NCI-H1694 (cell line): ENCODE measurements at regions not wholly inside any gene's neighbourhood (a gene's known extent, or its start where the extent isn't known, plus 50 kb on each side); places are given as distances from the start of the nearest gene placed in this dataset.

Experiments used
- DNase-seq: peaks from one replicate; lab custom pipeline; 2025; lab: John Stamatoyannopoulos, UW

- DNase-seq: no peak
Observed at GRCh38 chr1:47630346-47630745, 192.5 kb downstream of the FOXD2 start.

- no peak for DNase-seq
Observed at GRCh38 chr1:47631411-47631995, 193.7 kb downstream of the FOXD2 start.

GRCh38 chr1:47635111-47635510 lies 197.3 kb downstream of the FOXD2 start:
- DNase-seq: no peak

DNA sequence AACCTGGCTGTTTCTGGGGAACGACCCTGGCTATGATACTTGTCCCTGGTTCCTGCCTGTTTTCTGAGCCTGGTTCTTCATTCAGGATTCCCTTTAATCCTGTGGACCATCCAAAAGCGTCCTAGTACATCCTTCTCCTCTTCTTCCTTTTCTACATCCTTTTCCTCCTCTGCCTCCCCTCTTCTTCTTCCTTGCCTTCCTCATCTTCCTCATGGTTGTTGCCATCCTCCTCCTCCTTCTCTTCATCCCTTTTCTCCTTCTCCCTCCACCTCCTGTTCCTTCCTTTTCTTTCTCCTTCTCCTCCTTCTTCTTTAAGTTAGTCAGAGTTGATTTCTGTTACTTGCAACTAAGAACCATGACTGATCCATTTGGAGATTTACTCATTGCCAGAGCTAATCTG lies 197.8 kb downstream of the FOXD2 start:
- no peak for DNase-seq

GRCh38 chr1:47637111-47637685 lies 199.4 kb downstream of the FOXD2 start:
- DNase-seq: no peak

DNA sequence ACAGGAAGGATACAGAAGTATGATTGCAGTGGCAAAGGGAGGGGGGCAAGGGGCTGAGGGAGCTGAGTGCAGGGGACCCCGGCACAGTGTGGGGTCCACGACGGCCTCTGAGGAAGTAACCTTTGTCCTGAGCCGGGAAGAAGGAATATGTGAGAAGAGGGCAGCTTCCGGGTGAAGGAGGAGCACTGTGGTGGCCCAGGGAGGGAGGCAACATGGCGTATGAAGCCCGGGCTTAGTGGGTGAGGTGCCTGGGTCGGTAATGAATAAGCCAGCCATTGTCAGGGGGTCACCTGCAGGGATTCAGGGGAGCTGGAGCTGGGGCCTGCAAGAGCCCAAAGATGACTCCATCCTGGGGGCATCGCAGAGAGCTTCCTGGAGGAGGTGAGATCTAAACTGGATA lies 200.4 kb downstream of the FOXD2 start:
- DNase-seq: no peak

- DNase-seq: no peak
Observed at GRCh38 chr1:47638713-47639112, 200.9 kb downstream of the FOXD2 start.

GRCh38 chr1:47643306-47644211 lies 205.7 kb downstream of the FOXD2 start:
- no peak for DNase-seq

DNA sequence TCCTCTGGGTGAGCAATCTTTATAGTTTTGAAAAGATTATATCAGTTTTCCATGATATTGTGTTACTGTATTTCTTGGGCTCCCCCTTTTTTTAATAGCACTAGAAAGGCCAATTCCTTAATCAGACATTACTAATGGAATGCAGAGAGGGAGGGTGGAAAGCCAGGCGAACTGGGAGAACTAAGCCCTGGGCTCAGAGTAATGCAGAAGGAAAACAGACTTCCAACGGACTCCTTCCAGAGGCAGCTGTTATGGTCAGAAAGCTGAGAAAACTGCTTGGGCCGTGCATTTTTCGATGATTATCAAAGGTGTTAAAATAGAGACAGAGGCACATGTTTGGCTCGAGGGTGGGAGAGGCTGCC lies 206.3 kb downstream of the FOXD2 start:
- no peak for DNase-seq

- no peak for DNase-seq
Observed at GRCh38 chr1:47645151-47645550, 207.3 kb downstream of the FOXD2 start.

DNA sequence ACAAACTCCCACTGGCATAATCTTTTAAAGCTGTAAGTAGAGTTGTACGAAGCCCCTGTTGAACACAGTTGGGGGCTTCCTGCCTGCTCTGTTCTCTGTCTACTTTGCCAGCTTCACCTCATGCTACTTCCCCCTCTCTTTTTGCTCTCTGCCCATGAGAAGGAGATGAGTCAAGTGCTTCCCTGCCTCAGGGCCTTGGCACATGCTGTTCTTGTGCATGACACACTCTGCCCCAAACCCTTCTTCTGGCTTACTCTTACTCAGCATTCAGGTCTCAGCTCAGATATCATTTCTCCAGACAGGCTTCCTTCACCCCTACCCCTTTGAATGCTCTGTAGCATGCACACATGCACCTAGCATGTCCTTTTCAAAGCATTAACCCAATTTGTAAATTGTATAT lies 208.8 kb downstream of the FOXD2 start:
- no peak for DNase-seq

DNA sequence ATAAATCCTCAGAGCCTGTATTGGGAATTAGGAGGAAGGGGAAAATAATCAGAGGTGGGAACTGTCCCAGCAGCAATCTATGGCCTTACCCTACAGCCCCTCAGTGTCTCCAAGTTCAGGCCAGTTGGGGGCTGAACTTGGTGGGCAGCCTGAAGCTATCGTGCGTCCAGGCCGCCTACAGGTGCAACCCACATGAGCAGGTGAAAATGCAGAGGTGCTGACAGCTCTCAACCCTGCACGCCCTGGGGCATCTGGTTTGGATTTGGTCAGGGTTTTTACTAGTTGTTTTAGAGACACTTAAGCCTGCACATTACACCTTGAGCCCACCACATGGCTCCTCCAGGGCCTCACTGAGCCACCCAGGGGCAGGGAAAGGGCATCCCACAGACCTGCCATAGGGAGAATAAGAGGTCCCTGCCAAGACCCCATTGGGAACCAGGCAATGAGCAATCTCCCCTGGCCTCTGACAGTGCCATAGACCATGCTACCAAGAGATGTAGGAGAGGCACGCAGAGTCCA lies 209.5 kb downstream of the FOXD2 start:
- no peak for DNase-seq

GRCh38 chr1:47650205-47650604 lies 212.4 kb downstream of the FOXD2 start:
- DNase-seq: no peak

GRCh38 chr1:47650611-47651010 lies 212.8 kb downstream of the FOXD2 start:
- no peak for DNase-seq

DNA sequence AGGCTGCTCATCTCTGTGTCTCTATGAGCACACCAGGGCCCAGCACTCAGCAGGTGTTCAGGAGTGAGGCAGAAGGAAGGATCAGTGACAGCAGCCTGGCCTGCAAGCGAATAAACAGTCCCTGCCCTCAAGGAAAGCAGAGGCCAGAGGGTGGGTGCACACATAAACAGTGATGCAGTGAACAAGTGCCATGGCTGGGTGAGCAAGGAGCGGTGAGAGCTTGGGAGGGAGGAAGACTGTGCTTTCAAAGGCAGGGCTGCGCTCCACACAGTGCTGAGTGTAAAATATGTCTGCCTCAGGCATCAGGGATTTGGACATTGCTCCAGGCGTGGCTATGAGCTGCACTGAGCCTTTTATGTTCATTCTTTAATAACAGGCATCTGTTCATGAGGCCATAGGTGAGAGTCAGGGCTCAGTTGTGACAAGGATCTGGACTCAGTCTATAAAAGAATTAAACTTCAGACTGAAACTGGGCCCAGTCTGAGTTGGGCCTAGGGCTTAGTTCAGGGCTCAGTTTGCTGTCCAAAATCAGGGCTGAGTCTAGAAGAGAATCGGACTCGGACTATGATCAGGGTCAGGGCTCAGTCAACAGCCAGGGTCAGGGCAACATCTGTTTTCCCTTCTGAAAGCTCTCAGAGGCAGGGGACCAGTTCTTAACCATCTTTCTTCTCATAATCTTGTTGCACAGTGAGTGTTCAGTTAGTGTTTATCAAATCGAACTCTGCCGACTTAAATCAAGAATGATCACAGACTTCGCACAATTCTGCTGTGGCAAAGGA lies 213.7 kb downstream of the FOXD2 start:
- no peak for DNase-seq

- DNase-seq: no peak
Observed at GRCh38 chr1:47655521-47656300, 217.9 kb downstream of the FOXD2 start.

DNA sequence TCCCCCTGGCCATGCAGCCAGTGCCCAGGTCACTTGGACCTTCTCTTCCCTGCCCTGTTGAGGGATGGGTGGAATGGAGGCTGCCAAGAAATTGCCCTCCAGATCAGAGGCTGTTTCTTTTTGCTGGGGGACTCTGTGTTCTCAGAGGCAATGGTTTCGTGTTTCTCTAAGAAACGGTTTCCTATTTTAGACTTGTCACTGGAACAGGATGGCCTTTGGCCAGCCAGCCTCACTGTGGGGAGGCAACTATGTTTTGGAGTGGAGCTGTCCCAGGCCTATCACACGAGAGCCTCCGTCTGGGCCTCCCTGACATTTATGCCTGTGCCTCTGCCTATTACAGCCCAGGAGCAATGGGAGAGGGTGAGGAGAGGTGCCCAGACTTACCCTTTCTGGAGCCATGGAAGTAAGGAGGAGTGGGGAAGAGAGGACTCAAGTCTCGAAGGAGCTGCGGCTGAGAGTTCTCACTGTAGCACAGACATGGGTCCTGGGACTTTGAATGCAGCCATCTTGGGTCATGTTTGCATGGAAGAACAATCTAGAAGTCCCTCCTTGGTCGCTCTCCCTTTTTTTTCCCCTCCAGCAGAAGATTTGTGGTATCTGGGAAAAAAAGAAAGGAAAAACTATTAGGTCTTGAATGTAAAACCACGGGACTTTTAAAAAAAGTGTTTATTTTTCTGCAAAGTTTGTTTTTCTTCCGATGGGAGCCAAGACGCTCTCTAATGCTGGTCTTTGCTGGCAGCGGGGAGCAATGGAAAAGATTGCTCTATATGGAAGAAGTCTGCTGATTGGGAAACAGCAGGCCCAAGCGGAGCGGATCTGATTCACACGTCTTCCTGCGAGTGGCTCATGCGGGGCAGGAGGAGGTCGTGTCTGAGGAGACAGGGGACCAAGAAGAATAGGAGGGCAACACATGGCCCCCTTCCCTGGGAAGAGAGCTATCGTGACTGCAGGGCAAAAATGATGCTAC lies 219.2 kb downstream of the FOXD2 start:
- no peak for DNase-seq

GRCh38 chr1:47658161-47658920 lies 220.5 kb downstream of the FOXD2 start:
- DNase-seq: no peak

GRCh38 chr1:47659146-47659545 lies 221.3 kb downstream of the FOXD2 start:
- DNase-seq: no peak

- DNase-seq: no peak
Observed at GRCh38 chr1:47660622-47661021, 222.8 kb downstream of the FOXD2 start.
